ENCODE measurements at regions not wholly inside any gene's neighbourhood (a gene's known extent, or its start where the extent isn't known, plus 50 kb on each side); places are given as distances from the start of the nearest gene placed in this dataset.
"Not testable (repeated sequence)": the region's sequence is repeated elsewhere in the genome, so short reads cannot be mapped to it uniquely, and the experiment has no call there.

GRCh38 chr19:20273376-20273775 lies 106.4 kb downstream of the ZNF486 start:
- H3K4me3 ChIP-seq (IDR thresholded peaks at IDR 0.05; ENCODE audit: insufficient read depth, low read depth, low read length) = no peak overlapping the region
- no peak overlapping the region for H3K9ac ChIP-seq
- no peaks in the 10 kb centered on the region for H3K4me1 ChIP-seq (ENCODE audit: low read depth, poor library complexity, severe bottlenecking)
- H2AFZ ChIP-seq (ENCODE audit: low read depth) = no peak overlapping the region
- H3K36me3 ChIP-seq (ENCODE audit: insufficient read depth) = no peaks in the 10 kb centered on the region
- no peak overlapping the region for H3K4me2 ChIP-seq
- no peaks in the 10 kb centered on the region for H3K79me2 ChIP-seq (ENCODE audit: insufficient read depth, low read depth)
- no peak for TF ChIP-seq CTCF (conservative IDR thresholded peaks at IDR 0.05; ENCODE audit: low read depth, low read length)
- no peaks in the 10 kb centered on the region for H3K27me3 ChIP-seq (ENCODE audit: insufficient read depth, low read depth)
- H4K20me1 ChIP-seq (ENCODE audit: insufficient read depth) = no peaks in the 10 kb centered on the region
- no peak overlapping the region for H3K27ac ChIP-seq

- not testable (repeated sequence) for H3K27me3 ChIP-seq (ENCODE audit: insufficient read depth, low read depth); H4K20me1 ChIP-seq (ENCODE audit: insufficient read depth); H3K4me3 ChIP-seq (IDR thresholded peaks at IDR 0.05; ENCODE audit: insufficient read depth, low read depth, low read length)
Observed at GRCh38 chr19:20272627-20273010, 105.6 kb downstream of the ZNF486 start.

GRCh38 chr19:20271927-20272626 lies 105.1 kb downstream of the ZNF486 start:
- not testable (repeated sequence) for H4K20me1 ChIP-seq (ENCODE audit: insufficient read depth); H3K4me2 ChIP-seq; H3K9ac ChIP-seq; H3K4me3 ChIP-seq (IDR thresholded peaks at IDR 0.05; ENCODE audit: insufficient read depth, low read depth, low read length); H3K4me1 ChIP-seq (ENCODE audit: low read depth, poor library complexity, severe bottlenecking); H3K36me3 ChIP-seq (ENCODE audit: insufficient read depth); H3K27me3 ChIP-seq (ENCODE audit: insufficient read depth, low read depth); H3K27ac ChIP-seq; H2AFZ ChIP-seq (ENCODE audit: low read depth); H3K79me2 ChIP-seq (ENCODE audit: insufficient read depth, low read depth)

More at GRCh38 chr19:20272627-20273010, 105.6 kb downstream of the ZNF486 start:
- H3K4me1 ChIP-seq (ENCODE audit: low read depth, poor library complexity, severe bottlenecking); H2AFZ ChIP-seq (ENCODE audit: low read depth); H3K27ac ChIP-seq; H3K79me2 ChIP-seq (ENCODE audit: insufficient read depth, low read depth); H3K9ac ChIP-seq; H3K4me2 ChIP-seq; H3K36me3 ChIP-seq (ENCODE audit: insufficient read depth): not testable (repeated sequence)

- Histone ChIP-seq H3K9ac (no peak overlapping the region), H3K27ac (no peak overlapping the region), H3K36me3 (ENCODE audit: insufficient read depth) (no peaks in the 10 kb centered on the region), H2AFZ (ENCODE audit: low read depth) (no peak overlapping the region), H3K79me2 (ENCODE audit: insufficient read depth, low read depth) (no peaks in the 10 kb centered on the region), H3K4me3 (IDR thresholded peaks at IDR 0.05; ENCODE audit: insufficient read depth, low read depth, low read length) (no peak overlapping the region), H4K20me1 (ENCODE audit: insufficient read depth) (no peaks in the 10 kb centered on the region), H3K4me1 (ENCODE audit: low read depth, poor library complexity, severe bottlenecking) (no peaks in the 10 kb centered on the region), H3K4me2 (no peak overlapping the region), H3K27me3 (ENCODE audit: insufficient read depth, low read depth) (no peaks in the 10 kb centered on the region)
- TF ChIP-seq CTCF (conservative IDR thresholded peaks at IDR 0.05; ENCODE audit: low read depth, low read length) = no peak
Observed at GRCh38 chr19:20271215-20271926, 104.4 kb downstream of the ZNF486 start.

GRCh38 chr19:20269461-20269860 lies 102.4 kb downstream of the ZNF486 start:
- H3K4me3 ChIP-seq (IDR thresholded peaks at IDR 0.05; ENCODE audit: insufficient read depth, low read depth, low read length) = no peak overlapping the region
- H3K36me3 ChIP-seq (ENCODE audit: insufficient read depth) = no peaks in the 10 kb centered on the region
- no peaks in the 10 kb centered on the region for H4K20me1 ChIP-seq (ENCODE audit: insufficient read depth)
- no peaks in the 10 kb centered on the region for H3K27me3 ChIP-seq (ENCODE audit: insufficient read depth, low read depth)
- H3K4me1 ChIP-seq (ENCODE audit: low read depth, poor library complexity, severe bottlenecking) = no peaks in the 10 kb centered on the region
- no peaks in the 10 kb centered on the region for H3K79me2 ChIP-seq (ENCODE audit: insufficient read depth, low read depth)
- H3K27ac ChIP-seq = no peak overlapping the region
- H3K9ac ChIP-seq = no peak overlapping the region
- H3K4me2 ChIP-seq = no peak overlapping the region
- TF ChIP-seq CTCF (conservative IDR thresholded peaks at IDR 0.05; ENCODE audit: low read depth, low read length) = no peak
- no peak overlapping the region for H2AFZ ChIP-seq (ENCODE audit: low read depth)

GRCh38 chr19:20261513-20261912 lies 94.5 kb downstream of the ZNF486 start:
- not testable (repeated sequence) for H3K4me1 ChIP-seq (ENCODE audit: low read depth, poor library complexity, severe bottlenecking); H3K79me2 ChIP-seq (ENCODE audit: insufficient read depth, low read depth); H3K4me3 ChIP-seq (IDR thresholded peaks at IDR 0.05; ENCODE audit: insufficient read depth, low read depth, low read length); H3K27ac ChIP-seq; H4K20me1 ChIP-seq (ENCODE audit: insufficient read depth); H3K4me2 ChIP-seq; H3K36me3 ChIP-seq (ENCODE audit: insufficient read depth); H3K27me3 ChIP-seq (ENCODE audit: insufficient read depth, low read depth); H3K9ac ChIP-seq; H2AFZ ChIP-seq (ENCODE audit: low read depth)

- not testable (repeated sequence) for H3K4me2 ChIP-seq; H3K27ac ChIP-seq; H4K20me1 ChIP-seq (ENCODE audit: insufficient read depth); H3K36me3 ChIP-seq (ENCODE audit: insufficient read depth); H3K9ac ChIP-seq; H2AFZ ChIP-seq (ENCODE audit: low read depth); H3K27me3 ChIP-seq (ENCODE audit: insufficient read depth, low read depth); H3K4me3 ChIP-seq (IDR thresholded peaks at IDR 0.05; ENCODE audit: insufficient read depth, low read depth, low read length); H3K4me1 ChIP-seq (ENCODE audit: low read depth, poor library complexity, severe bottlenecking); H3K79me2 ChIP-seq (ENCODE audit: insufficient read depth, low read depth)
Observed at GRCh38 chr19:20260738-20261137, 93.7 kb downstream of the ZNF486 start.
